Calu3 (cell line): ENCODE measurements at regions not wholly inside any gene's neighbourhood (a gene's known extent, or its start where the extent isn't known, plus 50 kb on each side); places are given as distances from the start of the nearest gene placed in this dataset.

Source experiments
- BruUV-seq: library from RNA; stranded (reverse); fragments of 400-500 nt; replicated peaks from 2 replicates; lab custom pipeline; 2021; lab: Mats Ljungman, UMichigan
- CTCF ChIA-PET: fragments of 300-600 bp; sonication (Branson Sonifier 250); formaldehyde crosslinking; loops from one replicate; lab custom pipeline; 2022; ENCODE audit warnings: antibody characterized with exemption; lab: Charles Lee
- DNase-seq: peaks from one replicate; pipeline ENCODE4 v3.0.0; 2022
- H3K27ac Mint-ChIP-seq: one replicate; pipeline ENCODE4 v1.8.0; 2022; ENCODE audit warnings: mixed read lengths; ENCODE audit not compliant: unreplicated experiment
- H3K27me3 Mint-ChIP-seq: one replicate; pipeline ENCODE4 v1.8.0; 2022; ENCODE audit warnings: mixed read lengths; ENCODE audit not compliant: unreplicated experiment
- H3K36me3 Mint-ChIP-seq: one replicate; pipeline ENCODE4 v1.8.0; 2022; ENCODE audit warnings: mild to moderate bottlenecking, moderate library complexity, mixed read lengths; ENCODE audit not compliant: insufficient read depth, unreplicated experiment
- H3K4me1 Mint-ChIP-seq: one replicate; pipeline ENCODE4 v1.8.0; 2022; ENCODE audit warnings: mild to moderate bottlenecking, low read depth, mixed read lengths; ENCODE audit not compliant: unreplicated experiment
- H3K4me3 Mint-ChIP-seq: one replicate; pipeline ENCODE4 v1.8.0; 2022; ENCODE audit warnings: mild to moderate bottlenecking, low read depth, moderate library complexity, mixed read lengths; ENCODE audit not compliant: unreplicated experiment
- H3K9me3 Mint-ChIP-seq: one replicate; pipeline ENCODE4 v1.8.0; 2022; ENCODE audit warnings: low read depth, mixed read lengths; ENCODE audit not compliant: unreplicated experiment
- intact Hi-C: fragments of 100-400 bp; cut with micrococcal nuclease; formaldehyde crosslinking; loops from one replicate; pipeline ENCODE4 v1.10.0; 2022; ENCODE audit not compliant: unreplicated experiment
- TF ChIP-seq, protein P1 (sequence below): fragments of 200-600 bp; IDR thresholded peaks from one replicate; pipeline ENCODE4 v1.8.0; 2022; ENCODE audit warnings: antibody characterized with exemption; ENCODE audit not compliant: unreplicated experiment

DNA sequence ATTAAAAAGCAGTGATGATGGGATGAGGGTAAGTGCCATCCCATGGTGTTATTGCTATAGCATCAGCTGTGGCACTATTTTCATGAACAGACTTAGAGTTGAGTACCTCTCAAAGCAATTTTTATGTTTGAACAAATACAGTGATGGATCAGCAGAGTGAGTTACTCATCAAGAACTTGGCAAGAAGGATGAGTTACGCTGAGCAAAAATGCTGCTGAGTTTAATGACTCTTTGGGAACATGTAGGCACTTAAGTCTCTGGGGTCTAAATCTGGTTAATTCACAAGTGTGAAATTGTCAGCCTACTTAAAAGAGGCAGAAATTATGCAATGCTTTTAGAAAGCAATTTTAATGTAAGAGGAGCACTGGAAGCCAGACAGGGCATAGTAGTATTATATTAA, 78.5 kb upstream of the AHI1 start:
- BruUV-seq, result no TSS peak
- Mint-ChIP-seq H3K9me3 (no peaks in the 10 kb centered on the region), H3K36me3 (no peaks in the 10 kb centered on the region)

DNA sequence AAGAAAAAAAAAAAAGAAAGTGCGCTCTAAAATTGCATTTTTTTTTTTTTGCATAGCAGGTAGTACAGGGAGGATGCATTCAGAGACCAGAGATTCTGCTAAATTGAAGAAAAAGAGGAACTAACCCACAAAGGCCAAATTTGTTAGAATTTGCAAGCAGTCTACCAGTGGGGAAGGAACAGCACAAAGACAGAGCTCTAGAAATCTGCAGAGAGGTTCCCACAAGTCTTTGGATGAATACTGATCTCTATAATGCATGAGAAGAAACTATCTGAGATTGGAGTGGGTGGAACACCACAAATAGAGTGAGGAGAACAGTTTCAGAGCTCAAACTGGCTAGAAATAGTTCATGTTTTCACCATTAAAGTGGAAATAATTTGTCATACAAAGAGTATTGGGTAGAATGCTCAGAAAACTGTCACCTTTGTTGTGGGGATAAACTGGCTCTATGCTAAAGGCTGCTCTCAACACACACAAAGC, 79.6 kb upstream of the AHI1 start:
- TF ChIP-seq, protein P1, sequence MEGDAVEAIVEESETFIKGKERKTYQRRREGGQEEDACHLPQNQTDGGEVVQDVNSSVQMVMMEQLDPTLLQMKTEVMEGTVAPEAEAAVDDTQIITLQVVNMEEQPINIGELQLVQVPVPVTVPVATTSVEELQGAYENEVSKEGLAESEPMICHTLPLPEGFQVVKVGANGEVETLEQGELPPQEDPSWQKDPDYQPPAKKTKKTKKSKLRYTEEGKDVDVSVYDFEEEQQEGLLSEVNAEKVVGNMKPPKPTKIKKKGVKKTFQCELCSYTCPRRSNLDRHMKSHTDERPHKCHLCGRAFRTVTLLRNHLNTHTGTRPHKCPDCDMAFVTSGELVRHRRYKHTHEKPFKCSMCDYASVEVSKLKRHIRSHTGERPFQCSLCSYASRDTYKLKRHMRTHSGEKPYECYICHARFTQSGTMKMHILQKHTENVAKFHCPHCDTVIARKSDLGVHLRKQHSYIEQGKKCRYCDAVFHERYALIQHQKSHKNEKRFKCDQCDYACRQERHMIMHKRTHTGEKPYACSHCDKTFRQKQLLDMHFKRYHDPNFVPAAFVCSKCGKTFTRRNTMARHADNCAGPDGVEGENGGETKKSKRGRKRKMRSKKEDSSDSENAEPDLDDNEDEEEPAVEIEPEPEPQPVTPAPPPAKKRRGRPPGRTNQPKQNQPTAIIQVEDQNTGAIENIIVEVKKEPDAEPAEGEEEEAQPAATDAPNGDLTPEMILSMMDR, result no peak
- DNase-seq, result no peak
- CTCF ChIA-PET, result no interaction called here
- no TSS peak for BruUV-seq
- H3K27ac Mint-ChIP-seq, result no peak overlapping the region
- H3K9me3 Mint-ChIP-seq, result no peaks in the 10 kb centered on the region
- H3K36me3 Mint-ChIP-seq, result no peaks in the 10 kb centered on the region
- intact Hi-C loops, result no loop called here
- no peak overlapping the region for H3K4me3 Mint-ChIP-seq
- H3K27me3 Mint-ChIP-seq, result no peaks in the 10 kb centered on the region
- no peaks in the 10 kb centered on the region for H3K4me1 Mint-ChIP-seq

More for the DNA sequence above, 78.5 kb upstream of the AHI1 start:
- DNase-seq, result no peak
- TF ChIP-seq, protein P1, result no peak
- Mint-ChIP-seq H3K4me1 (no peaks in the 10 kb centered on the region), H3K4me3 (no peak overlapping the region), H3K27me3 (no peaks in the 10 kb centered on the region), H3K27ac (no peak overlapping the region)
- intact Hi-C loops, result no loop called here
- CTCF ChIA-PET, result no interaction called here

DNA sequence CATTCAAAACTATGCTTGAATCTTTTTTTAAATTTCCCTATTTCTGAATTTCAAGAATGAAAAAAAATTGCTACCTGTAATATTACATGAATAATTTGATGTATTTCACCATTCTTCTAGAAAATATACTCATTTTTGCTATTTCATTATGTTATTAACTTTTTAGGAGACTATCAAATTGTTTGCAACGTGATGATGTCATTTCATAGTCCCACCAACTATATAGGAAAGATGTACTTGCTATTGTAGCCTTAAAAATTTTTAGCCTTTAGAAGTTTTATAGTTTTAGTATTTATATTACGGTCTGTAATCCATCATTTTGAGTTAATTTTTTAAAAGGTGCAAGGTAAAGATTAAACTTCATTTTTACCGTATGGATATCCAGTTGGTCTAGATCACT, 81.4 kb upstream of the AHI1 start:
- H3K36me3 Mint-ChIP-seq, result no peaks in the 10 kb centered on the region
- CTCF ChIA-PET, result no interaction called here
- H3K4me3 Mint-ChIP-seq, result no peak overlapping the region
- H3K9me3 Mint-ChIP-seq, result no peaks in the 10 kb centered on the region
- H3K4me1 Mint-ChIP-seq, result no peaks in the 10 kb centered on the region
- intact Hi-C loops, result no loop called here
- H3K27ac Mint-ChIP-seq, result no peak overlapping the region
- no TSS peak for BruUV-seq
- TF ChIP-seq, protein P1, result no peak
- DNase-seq, result no peak
- no peaks in the 10 kb centered on the region for H3K27me3 Mint-ChIP-seq

DNA sequence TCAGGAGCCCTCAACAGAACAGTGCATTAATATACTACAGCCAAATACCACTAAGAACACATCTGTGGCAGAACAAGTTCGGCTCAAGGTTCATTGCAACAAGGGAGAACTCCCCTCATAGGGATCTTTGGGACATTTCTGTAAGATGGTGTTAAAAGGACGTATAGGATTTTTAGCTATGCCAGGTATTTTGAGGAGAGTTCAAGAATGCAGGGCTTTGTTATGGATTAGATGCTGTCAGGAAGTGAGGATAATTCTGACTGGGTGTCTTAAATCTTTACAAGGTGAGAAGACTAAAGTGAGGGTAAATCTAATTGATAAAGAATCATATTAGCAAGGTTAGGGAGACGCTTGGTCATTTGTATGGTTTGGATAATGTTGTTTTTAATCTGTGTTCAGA, 83.7 kb upstream of the AHI1 start:
- CTCF ChIA-PET, result no interaction called here
- Mint-ChIP-seq H3K27me3 (no peaks in the 10 kb centered on the region), H3K9me3 (no peaks in the 10 kb centered on the region), H3K36me3 (no peaks in the 10 kb centered on the region), H3K4me1 (no peaks in the 10 kb centered on the region), H3K27ac (no peak overlapping the region), H3K4me3 (no peak overlapping the region)
- DNase-seq, result no peak
- no TSS peak for BruUV-seq
- TF ChIP-seq, protein P1, result no peak
- intact Hi-C loops, result no loop called here
